ENCODE measurements at regions not wholly inside any gene's neighbourhood (a gene's known extent, or its start where the extent isn't known, plus 50 kb on each side); places are given as distances from the start of the nearest gene placed in this dataset.

- no peak for DNase-seq (ENCODE audit: low spot score)
- Mint-ChIP-seq H3K36me3 (ENCODE audit: low read depth, unreplicated experiment) (no peaks in the 10 kb centered on the region), H3K4me3 (ENCODE audit: unreplicated experiment) (no peak overlapping the region), H3K4me1 (ENCODE audit: unreplicated experiment) (no peaks in the 10 kb centered on the region), H3K9me3 (ENCODE audit: unreplicated experiment) (peaks cover 5% of the 10 kb centered on the region), H3K27me3 (ENCODE audit: unreplicated experiment) (peaks cover 3% of the 10 kb centered on the region), H3K27ac (ENCODE audit: unreplicated experiment) (no peak overlapping the region)
- TF ChIP-seq, protein P1, sequence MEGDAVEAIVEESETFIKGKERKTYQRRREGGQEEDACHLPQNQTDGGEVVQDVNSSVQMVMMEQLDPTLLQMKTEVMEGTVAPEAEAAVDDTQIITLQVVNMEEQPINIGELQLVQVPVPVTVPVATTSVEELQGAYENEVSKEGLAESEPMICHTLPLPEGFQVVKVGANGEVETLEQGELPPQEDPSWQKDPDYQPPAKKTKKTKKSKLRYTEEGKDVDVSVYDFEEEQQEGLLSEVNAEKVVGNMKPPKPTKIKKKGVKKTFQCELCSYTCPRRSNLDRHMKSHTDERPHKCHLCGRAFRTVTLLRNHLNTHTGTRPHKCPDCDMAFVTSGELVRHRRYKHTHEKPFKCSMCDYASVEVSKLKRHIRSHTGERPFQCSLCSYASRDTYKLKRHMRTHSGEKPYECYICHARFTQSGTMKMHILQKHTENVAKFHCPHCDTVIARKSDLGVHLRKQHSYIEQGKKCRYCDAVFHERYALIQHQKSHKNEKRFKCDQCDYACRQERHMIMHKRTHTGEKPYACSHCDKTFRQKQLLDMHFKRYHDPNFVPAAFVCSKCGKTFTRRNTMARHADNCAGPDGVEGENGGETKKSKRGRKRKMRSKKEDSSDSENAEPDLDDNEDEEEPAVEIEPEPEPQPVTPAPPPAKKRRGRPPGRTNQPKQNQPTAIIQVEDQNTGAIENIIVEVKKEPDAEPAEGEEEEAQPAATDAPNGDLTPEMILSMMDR (IDR thresholded peaks at IDR 0.05; ENCODE audit: unreplicated experiment): no peak
These were observed 139.2 kb upstream of the COL3A1 start for GRCh38 chr2:188835006-188835405.

DNA sequence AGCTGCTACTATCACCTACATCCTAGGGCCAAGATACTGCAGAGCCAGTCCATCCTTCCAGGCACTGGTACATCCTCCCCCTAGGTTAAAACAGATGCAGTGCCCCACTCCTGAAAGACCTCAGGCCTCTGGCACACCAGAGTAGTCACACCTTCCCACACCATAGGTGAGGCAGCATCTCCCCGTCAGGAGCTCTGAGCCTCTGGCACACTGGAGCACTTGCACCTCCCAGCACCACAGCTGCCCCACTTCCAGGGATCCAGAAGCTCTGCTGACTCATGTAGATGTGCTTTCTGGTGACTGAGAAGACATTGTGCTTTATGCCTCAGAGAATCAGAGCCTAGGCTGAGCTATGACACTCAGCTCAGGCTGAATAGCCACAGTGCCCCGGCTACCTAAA lies 138.4 kb upstream of the COL3A1 start:
- Mint-ChIP-seq H3K27ac (ENCODE audit: unreplicated experiment) (no peak overlapping the region), H3K4me3 (ENCODE audit: unreplicated experiment) (no peak overlapping the region), H3K4me1 (ENCODE audit: unreplicated experiment) (no peaks in the 10 kb centered on the region), H3K36me3 (ENCODE audit: low read depth, unreplicated experiment) (no peaks in the 10 kb centered on the region), H3K27me3 (ENCODE audit: unreplicated experiment) (peaks cover 3% of the 10 kb centered on the region), H3K9me3 (ENCODE audit: unreplicated experiment) (peaks cover 5% of the 10 kb centered on the region)
- TF ChIP-seq, protein P1 (IDR thresholded peaks at IDR 0.05; ENCODE audit: unreplicated experiment): no peak
- DNase-seq (ENCODE audit: low spot score): no peak

- no peak for DNase-seq (ENCODE audit: low spot score)
- H3K27me3 Mint-ChIP-seq (ENCODE audit: unreplicated experiment): no peaks in the 10 kb centered on the region
- no peaks in the 10 kb centered on the region for H3K36me3 Mint-ChIP-seq (ENCODE audit: low read depth, unreplicated experiment)
- no peak overlapping the region for H3K27ac Mint-ChIP-seq (ENCODE audit: unreplicated experiment)
- no peak overlapping the region for H3K4me3 Mint-ChIP-seq (ENCODE audit: unreplicated experiment)
- no peaks in the 10 kb centered on the region for H3K9me3 Mint-ChIP-seq (ENCODE audit: unreplicated experiment)
- TF ChIP-seq, protein P1 (IDR thresholded peaks at IDR 0.05; ENCODE audit: unreplicated experiment): no peak
- H3K4me1 Mint-ChIP-seq (ENCODE audit: unreplicated experiment): no peaks in the 10 kb centered on the region
These were observed 128.5 kb upstream of the COL3A1 start for GRCh38 chr2:188845692-188846091.

DNA sequence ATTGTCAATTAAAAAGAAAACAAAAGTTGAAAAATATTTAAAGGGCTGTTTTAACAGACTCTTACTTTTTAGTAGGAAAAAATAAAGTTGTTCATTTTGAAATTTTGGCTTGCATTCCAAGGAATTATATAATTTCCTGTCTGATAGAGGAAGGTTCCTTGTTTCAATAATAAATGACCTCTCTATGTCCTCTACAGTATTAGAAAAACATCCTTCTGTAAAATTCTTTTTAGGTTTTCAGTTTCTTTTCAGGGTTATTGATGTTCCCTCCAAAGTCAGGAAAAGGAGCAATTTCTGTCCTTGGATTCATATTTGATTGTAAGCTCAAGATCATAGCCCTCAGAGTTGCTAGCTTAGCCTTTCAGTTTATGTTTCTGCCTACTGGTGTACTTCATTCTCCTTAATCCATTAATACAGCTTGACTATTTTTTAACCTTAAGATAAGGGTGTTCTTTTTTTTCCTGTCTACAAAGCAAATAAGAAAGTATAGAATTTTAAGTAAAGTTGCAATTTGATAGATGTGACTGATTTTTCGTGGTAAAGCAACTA lies 125.2 kb upstream of the COL3A1 start:
- no peak for DNase-seq (ENCODE audit: low spot score)
- no peaks in the 10 kb centered on the region for H3K9me3 Mint-ChIP-seq (ENCODE audit: unreplicated experiment)
- TF ChIP-seq, protein P1 (IDR thresholded peaks at IDR 0.05; ENCODE audit: unreplicated experiment): no peak
- H3K27me3 Mint-ChIP-seq (ENCODE audit: unreplicated experiment): no peaks in the 10 kb centered on the region
- H3K36me3 Mint-ChIP-seq (ENCODE audit: low read depth, unreplicated experiment): no peaks in the 10 kb centered on the region
- no peak overlapping the region for H3K4me3 Mint-ChIP-seq (ENCODE audit: unreplicated experiment)
- H3K27ac Mint-ChIP-seq (ENCODE audit: unreplicated experiment): no peak overlapping the region
- no peaks in the 10 kb centered on the region for H3K4me1 Mint-ChIP-seq (ENCODE audit: unreplicated experiment)

- TF ChIP-seq, protein P1 (IDR thresholded peaks at IDR 0.05; ENCODE audit: unreplicated experiment): no peak
- DNase-seq (ENCODE audit: low spot score): no peak
- Mint-ChIP-seq H3K4me1 (ENCODE audit: unreplicated experiment) (no peaks in the 10 kb centered on the region), H3K36me3 (ENCODE audit: low read depth, unreplicated experiment) (no peaks in the 10 kb centered on the region), H3K27ac (ENCODE audit: unreplicated experiment) (no peak overlapping the region), H3K4me3 (ENCODE audit: unreplicated experiment) (no peak overlapping the region), H3K9me3 (ENCODE audit: unreplicated experiment) (no peaks in the 10 kb centered on the region), H3K27me3 (ENCODE audit: unreplicated experiment) (no peaks in the 10 kb centered on the region)
These were observed 123.4 kb upstream of the COL3A1 start for GRCh38 chr2:188850786-188851185.

All from endothelial cell (in vitro differentiated cells).